GM18502 (cell line): ENCODE measurements at regions not wholly inside any gene's neighbourhood (a gene's known extent, or its start where the extent isn't known, plus 50 kb on each side); places are given as distances from the start of the nearest gene placed in this dataset.
"Not testable (repeated sequence)": the region's sequence is repeated elsewhere in the genome, so short reads cannot be mapped to it uniquely, and the experiment has no call there.

Experiments
- ATAC-seq: cut with Tn5 transposase; IDR thresholded peaks from one replicate; pipeline ENCODE4 v1.9.1; 2021; ENCODE audit warnings: mild to moderate bottlenecking; ENCODE audit not compliant: unreplicated experiment, poor library complexity

DNA sequence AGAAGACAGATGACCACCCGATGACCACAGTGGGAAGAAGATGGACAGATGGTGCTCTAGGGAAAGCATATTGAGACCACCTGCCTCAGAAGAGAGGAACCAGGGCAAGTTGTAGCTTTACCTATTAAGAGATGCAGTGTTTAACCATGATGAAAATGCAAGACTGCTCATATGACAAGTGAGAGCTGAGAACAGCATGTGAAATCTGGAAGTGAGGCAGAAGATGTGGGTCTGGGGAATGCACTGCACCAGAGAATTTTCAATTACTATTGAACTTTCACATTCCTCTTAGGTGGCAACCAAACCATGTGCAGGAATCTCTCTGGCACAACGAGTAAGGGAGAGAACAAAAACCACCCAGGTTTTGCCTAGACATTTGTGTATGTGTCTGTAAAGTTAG lies 184.8 kb upstream of the CRIM1 start:
- no peak for ATAC-seq

DNA sequence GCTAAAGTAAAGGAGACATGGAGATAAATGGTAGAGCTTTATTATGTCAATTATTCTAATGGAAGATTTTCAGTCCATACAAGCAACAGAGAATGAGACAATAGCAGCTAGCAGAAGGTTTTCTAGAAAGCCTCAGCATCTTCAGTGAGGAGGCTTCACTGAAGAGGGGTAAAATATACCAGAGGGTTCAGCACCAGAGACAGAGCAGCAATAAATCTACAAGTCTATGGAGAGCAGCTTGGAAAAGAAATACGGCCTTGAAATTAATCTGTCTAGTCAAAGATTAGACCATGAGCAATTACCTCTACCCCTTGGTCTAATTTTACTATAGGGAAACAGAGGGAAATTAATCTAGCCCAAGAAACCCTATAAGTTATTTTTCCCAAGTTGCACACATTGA lies 185.7 kb upstream of the CRIM1 start:
- no peak for ATAC-seq

DNA sequence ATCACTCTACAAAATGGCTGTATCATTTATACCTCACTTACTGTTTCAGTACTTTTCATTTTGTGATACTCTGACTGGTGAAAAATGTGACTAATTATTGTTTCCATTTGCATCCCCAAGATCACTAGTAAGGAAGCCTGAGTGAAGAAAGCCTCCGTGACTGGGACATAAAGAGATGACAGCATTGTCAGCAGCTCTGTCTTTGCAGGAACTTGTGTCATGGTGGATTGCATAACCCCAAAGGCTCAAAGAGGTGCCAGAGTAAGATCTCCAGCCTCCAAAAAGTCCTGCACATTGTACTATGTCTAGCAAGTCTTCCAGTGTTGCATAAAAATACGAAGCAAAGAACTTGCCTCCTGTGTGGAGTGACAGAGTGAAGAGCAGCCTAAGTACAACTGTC lies 187.5 kb upstream of the CRIM1 start:
- no peak for ATAC-seq

DNA sequence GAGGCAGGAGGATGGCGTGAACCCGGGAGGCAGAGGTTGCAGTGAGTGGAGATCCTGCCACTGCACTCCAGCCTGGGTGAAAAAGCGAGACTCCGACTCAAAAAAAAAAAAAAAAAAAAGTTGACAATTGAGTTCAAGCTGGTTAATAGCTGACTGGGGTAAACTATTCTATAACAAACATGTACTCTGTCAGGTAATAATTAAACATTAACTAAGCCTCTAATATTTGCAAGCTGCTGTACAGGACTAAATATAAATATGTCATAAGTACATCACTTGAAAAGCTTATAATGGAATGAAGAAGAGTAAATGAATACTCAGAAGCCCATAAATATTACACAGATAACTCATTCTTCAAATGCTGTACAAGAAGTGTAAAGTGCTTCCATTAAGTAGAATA lies 190.4 kb upstream of the CRIM1 start:
- ATAC-seq = no peak

DNA sequence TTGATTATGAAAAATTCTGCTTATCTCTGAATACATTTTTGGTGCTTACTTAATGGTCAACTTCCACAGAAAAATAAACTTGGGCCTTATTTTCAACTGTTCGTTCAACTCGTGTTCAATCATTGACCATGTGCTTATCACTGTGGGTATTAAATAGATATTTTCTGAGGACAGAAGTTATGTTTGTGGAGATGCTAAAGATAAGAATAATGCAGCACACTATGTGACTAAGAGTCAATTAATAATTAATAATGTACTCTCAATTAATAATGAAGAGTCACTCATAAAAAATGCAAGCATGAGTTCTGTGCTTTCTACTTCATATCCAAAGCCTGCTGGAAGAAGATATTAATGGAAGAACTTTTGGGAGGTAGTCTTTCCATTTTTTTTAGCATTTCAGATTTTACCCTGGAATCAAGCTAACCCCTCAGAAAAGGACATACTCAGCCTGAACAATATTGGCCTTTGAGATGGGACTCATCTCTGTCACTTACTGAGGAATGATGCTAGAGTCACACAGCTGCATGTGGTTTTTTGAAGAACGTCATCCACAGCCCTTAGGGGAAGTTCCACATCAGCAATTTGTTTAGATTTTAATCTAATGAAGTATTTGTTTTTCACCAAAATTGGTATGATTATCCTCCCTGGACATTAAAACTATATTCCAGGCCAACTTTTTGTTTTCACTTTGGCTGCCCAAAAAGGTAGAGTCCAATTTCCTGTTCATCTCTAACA lies 191.9 kb upstream of the CRIM1 start:
- ATAC-seq = peak; percentile 60

DNA sequence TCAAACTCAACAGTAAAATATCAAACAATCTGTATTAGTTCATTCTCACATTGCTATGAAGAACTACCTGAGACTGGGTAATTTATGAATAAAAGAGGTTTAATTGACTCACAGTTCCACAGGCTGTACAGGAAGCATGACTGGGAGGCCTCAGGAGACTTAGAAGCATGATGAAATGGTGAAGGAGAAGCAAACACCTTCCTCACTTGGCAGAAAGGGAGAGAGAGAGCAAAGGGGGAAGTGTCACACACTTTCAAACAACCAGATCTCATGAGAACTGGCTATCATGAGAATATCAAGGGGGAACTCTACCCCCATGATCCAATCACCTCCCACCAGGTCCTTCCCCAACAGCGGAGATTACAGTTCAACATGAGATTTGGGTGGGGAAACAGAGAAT lies 198.5 kb upstream of the CRIM1 start:
- not testable (repeated sequence) for ATAC-seq

DNA sequence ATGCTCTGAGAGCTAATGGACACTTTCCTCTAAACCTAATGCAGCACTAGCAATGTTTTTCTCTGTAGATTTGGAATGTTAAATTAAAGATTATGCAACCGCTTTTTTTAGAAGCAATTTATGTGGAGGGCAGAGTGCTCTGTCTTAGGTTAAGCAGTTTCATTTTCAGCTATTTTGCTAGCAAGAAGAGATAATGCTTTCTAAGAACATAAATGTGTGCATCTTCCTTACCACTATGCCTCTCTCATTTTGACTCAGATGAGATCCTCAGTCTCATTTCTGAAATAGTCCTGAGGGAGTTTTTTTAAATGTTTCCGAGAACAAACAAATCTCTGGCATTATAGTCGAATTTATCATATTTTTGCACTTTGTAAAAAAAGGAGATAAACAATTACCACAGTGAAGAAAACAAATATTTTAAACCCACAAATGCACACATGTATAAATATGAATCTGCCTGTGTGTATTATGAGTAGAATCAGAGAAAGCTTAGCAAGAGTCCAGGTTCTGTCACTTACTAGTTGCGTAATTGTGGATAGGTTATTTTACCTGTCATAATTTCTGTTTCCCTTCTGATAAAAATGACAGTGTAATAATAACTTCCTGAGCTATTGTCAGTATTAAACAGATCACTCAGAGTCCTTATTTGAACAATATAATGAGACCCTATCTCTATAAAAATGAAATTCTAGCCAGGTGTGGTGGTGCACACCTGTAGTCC lies 207.7 kb upstream of the CRIM1 start:
- peak; percentile 97 for ATAC-seq

DNA sequence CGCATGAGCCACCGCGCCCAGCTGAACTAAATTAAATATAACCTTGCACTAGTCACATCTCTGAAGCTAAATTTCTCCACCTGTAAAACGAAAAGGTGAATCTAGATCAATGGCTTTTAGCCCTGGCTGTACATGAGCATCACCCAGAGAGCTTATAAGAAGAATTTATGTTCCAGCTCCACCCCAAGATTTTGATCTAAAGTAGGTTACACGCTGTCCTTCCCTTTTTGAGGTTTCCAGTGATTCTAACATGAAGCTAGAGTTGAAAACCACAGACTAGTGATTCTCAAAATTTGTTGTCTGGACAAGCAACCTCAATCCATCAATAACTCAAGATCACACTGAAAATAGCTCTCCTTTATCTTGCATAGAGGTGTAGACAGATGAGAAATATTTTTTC lies 208.8 kb upstream of the CRIM1 start:
- no peak for ATAC-seq

DNA sequence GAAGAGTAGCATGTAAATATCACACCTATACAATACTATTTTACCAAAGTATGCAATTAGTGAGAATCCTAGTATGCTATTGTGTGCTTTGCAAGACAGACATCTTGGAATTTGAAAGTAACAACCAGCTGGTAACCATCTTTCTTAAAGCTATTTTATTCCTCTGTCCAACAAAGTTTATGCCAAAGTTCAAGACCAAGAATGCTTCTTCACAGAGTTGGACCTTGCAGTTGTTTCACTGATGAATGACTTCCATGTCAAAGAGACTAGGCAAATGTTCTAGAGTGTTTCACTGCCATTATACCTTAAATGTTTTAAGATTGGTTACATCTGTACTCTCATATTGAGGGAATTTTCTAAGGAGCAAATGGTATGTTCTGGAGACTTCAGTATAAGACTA lies 215.2 kb upstream of the CRIM1 start:
- no peak for ATAC-seq

DNA sequence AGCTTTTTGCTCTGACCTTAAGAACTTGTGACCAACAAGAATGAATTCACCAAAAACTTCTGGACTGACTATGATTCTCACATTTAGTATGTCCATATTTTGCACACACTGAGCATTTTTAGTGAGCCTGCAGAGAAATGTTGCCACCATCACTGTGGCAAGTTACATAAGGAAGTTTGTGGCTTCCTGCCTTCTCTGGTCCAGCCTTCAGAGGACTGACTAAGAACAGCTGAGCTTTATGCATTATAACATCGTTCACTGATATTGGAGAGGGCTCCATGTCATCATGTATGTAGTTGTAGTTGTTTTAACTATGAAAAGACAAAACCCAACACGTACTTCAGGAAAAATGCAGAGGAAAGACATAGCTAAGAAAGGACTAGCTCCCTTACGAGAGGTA lies 218.0 kb upstream of the CRIM1 start:
- ATAC-seq = no peak

DNA sequence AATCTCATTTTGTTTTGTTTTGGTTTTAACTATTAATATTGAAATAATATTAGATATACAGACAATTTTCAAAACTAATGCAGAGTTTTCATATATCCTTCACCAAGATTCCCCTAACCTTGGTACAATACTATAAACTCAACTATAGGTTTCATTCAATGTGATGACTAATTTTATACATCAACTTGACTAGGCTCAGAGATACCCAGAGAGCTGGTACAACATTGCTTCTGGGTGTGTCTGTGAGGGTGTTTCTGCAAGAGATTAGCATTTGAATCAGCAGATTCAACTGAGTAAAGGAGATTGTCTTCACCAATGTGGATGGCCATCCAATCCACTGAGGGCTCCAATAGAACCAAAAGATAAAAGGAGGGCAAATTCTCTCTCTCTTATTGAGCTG lies 221.3 kb upstream of the CRIM1 start:
- ATAC-seq = no peak

DNA sequence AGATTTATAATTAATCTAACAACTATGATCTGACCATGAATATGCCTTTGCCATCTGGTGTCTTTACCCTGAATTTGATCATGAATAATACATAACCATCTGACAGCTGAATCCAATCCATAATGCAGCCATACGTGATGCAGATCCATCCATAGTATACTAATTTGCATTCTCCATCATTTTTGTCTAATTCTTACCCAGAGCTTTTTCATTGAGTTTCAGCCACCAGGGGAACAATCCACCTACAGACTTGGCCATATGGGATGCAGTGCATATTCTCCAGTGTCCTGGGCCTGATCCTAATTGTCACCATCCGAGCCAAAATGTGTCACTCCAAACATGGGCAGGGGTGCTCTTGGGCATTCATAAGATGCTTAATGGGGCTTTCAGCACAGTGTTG lies 227.2 kb upstream of the CRIM1 start:
- ATAC-seq = no peak

DNA sequence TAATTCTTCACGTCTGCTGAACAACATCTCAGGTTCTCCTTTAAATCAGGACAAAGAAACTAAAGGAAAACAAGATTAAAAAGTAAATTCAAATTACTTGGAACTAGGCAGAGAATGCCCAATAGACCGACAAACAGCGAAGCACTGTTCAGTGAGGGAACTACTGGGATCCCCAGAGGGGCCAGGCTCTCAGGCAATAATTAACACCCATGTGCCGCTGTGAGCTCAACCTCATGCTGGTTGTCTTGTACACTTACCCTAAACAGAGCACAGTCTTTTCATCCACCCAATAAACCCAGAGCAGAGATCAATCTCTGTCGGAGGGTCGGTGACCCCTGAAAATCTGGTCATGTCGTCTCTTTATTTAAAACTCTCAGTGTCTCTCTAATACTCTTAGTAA lies 229.9 kb upstream of the CRIM1 start:
- no peak for ATAC-seq

DNA sequence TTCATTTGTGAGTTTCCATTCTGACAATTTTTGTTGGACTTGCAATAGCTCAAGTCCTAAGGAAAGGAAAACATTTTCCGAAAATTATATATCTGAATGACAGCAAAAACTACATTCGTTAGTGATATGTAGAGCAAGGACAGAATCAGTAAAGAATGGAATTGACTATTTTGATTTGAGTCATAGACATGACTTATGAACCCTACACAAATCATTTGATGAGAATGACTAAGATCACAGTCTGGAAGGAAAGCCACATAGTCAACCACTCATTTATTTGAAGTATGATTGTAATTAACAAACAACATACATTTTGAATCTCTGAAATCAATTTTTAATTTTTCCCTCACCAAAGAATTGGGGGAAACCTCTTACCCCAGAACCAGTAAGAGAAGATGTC lies 231.6 kb upstream of the CRIM1 start:
- ATAC-seq = no peak

DNA sequence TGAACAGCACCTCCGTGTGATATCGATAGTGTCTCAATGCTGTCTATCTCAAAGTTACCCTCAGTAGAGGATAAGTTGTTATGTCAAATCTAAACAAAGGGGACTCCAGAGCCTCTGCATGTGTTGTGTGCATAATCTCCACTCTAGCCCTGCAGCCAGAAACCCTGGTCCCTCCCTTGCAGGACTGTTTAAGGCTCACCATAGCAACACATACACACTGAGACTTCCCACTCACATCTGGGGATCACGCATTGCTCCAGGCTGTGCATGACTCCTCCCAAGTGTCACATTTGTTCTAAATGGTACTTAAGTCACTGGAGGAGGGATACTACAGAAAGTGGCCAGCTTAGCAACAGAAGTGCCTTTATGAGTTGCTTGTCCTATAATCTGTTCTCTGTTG lies 258.6 kb upstream of the CRIM1 start:
- no peak for ATAC-seq

DNA sequence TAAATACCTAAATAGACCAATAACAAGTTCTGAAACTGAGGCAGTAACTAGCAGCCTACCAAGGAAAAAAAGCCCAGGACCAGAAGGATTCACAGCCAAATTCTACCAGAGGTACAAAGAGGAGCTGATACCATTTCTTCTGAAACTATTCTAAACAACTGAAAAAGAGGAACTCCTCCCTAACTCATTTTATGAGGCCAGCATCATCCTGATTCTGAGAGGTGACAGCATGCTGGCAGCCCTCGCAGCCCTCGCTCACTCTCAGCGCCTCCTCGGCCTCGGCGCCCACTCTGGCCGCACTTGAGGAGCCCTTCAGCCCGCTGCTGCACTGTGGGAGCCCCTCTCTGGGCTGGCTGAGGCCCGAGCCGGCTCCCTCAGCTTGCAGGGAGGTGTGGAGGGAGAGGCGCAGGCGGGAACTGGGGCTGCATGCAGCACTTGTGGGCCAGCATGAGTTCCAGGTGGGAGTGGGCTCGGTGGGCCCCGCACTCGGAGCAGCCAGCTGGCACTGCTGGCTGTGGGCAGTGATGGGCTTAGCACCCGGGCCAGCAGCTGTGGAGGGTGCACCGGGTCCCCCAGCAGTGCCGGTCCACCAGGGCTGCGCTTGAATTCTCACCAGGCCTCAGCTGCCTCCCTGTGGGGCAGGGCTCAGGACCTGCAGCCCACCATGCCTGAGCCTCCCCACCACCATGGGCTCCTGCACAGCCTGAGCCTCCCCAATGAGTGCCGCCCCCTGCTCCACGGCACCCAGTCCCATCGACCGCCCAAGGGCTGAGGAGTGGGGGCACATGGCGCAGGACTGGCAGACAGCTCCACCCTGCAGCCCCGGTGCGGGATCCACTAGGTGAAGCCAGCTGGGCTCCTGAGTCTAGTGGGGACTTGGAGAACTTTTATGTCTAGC lies 263.5 kb upstream of the CRIM1 start:
- not testable (repeated sequence) for ATAC-seq

DNA sequence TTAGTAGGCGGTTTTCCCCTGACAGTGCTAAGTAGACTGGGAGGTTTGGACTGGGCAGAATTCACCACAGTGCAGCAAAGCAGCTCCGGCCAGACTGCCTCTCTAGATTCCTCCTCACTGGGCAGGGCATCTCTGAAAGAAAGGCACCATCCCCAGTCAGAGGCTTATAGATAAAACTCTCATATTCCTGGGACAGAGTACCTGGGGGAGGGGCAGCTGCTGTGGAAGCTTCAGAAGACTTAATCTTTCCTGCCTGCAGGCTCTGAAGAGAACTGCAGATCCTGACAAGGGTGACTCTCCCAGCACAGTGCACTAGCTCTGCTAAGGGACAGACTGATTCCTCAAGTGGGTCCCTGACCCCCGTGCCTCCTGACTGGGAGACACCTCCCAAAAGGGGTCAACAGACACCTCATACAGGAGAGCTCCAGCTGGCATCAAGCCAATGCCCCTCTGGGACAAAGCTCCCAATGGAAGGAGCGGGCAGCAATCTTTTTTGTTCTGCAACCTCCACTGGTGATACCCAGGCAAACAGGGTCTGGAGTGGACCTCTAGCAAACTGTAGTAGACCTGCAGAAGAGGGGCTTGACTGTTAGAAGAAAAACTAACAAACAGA lies 266.8 kb upstream of the CRIM1 start:
- ATAC-seq = no peak

DNA sequence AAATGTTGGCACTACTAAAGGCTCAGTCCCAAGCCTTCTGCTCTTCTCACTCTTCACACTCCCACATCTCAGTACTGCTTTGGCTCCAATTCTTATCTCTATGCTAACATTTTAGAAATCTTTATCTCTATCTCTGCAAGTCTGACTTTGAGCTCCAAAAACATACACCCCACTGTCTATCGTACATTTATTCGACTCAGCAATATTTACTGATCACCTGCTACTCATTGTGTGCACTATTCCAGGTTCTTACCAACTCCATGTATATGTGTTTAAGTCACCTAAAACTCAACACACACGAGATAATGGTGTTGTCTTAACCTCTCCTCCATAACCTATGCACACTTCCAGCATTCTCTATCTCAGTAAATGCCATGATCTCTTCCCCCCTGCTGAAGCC lies 268.2 kb upstream of the CRIM1 start:
- no peak for ATAC-seq

DNA sequence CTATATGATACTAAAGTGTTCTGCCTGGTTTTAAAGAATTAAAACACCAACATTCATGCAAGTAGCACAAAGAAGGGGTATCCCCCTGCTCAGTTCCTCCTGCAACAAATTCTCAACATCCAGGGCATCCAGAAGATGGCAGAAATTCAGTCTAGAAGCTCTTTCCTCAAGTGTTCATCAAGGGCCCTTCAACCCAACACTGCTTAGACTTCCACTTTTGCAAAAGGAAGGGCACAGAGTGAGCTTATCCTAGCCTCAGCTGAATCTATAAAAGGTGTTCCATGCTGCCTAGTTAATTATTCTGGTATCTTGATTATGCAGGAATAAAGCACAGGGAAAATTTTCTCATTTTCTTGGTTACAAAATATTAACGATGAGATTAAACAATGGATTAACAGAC lies 275.8 kb upstream of the CRIM1 start:
- ATAC-seq = no peak

DNA sequence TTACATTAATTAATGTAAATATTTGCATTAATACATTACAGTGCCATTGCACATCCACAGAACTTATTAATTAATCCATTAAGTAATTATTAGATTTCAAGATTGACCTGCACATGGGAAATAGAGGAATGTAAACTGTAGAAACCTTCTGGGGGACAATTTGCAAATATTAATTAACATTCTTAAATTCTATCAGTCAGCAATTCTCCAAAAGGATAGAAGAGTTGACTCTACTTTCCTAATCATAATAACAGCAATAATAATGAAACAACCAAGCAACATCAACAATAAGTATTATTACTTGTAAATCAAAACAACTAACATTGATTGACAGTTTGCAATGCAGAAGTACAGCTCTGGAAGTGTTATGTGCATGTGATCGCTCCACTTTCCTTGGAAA lies 281.6 kb upstream of the CRIM1 start:
- ATAC-seq = no peak

DNA sequence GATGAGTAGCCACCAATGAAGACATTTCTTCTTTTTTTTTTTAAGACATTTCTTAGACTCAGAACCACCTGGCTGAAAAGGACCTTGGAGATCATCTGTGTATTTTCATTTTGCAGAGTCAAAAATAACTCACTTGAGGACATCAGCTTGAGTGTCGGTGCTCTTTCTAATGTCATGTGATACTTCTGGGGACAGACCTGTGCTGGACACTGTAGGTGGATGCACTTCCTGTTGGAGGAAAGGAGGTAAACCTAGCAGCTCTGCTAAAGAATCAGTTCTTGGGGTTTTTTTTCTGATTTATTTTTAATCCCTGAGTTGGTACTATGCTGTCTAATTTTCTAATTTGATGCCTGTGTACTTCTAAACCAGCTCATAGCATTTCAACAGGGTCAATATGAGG lies 283.9 kb upstream of the CRIM1 start:
- no peak for ATAC-seq
